ENCODE measurements at regions not wholly inside any gene's neighbourhood (a gene's known extent, or its start where the extent isn't known, plus 50 kb on each side); places are given as distances from the start of the nearest gene placed in this dataset.

DNA sequence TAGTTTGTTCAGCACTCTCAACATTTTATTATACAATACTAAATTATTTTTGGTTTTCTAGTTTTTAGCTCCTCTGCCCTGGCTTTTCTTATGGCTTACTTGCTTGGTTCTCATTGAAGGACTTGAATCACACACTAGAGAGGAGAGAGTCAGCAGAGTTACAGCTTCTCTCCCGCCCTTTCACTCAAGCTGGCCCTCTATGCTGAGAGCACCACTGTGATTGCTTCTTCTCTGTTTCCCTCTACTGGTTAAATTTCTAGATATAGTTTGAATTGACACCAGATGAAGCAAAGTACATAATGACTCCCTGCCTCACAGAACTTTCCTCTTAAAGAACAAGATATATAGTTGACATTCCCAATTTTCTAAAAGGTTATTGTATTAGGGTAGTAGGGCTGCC lies 767.3 kb upstream of the SORCS1 start:
- TF ChIP-seq EP300 (conservative IDR thresholded peaks at IDR 0.05; ENCODE audit: poor library complexity, severe bottlenecking) (no peak), EZH2 (IDR thresholded peaks at IDR 0.05; ENCODE audit: borderline replicate concordance, insufficient read depth, low read length, poor library complexity, severe bottlenecking) (no peak), TAF1 (IDR thresholded peaks at IDR 0.05; ENCODE audit: low read depth) (no peak), MXI1 (conservative IDR thresholded peaks at IDR 0.05; ENCODE audit: poor library complexity, severe bottlenecking) (no peak), POLR2AphosphoS5 (IDR thresholded peaks at IDR 0.05) (no peak), RAD21 (conservative IDR thresholded peaks at IDR 0.05) (no peak), SMC3 (conservative IDR thresholded peaks at IDR 0.05; ENCODE audit: poor library complexity) (no peak)
- TF ChIP-seq, protein P1, sequence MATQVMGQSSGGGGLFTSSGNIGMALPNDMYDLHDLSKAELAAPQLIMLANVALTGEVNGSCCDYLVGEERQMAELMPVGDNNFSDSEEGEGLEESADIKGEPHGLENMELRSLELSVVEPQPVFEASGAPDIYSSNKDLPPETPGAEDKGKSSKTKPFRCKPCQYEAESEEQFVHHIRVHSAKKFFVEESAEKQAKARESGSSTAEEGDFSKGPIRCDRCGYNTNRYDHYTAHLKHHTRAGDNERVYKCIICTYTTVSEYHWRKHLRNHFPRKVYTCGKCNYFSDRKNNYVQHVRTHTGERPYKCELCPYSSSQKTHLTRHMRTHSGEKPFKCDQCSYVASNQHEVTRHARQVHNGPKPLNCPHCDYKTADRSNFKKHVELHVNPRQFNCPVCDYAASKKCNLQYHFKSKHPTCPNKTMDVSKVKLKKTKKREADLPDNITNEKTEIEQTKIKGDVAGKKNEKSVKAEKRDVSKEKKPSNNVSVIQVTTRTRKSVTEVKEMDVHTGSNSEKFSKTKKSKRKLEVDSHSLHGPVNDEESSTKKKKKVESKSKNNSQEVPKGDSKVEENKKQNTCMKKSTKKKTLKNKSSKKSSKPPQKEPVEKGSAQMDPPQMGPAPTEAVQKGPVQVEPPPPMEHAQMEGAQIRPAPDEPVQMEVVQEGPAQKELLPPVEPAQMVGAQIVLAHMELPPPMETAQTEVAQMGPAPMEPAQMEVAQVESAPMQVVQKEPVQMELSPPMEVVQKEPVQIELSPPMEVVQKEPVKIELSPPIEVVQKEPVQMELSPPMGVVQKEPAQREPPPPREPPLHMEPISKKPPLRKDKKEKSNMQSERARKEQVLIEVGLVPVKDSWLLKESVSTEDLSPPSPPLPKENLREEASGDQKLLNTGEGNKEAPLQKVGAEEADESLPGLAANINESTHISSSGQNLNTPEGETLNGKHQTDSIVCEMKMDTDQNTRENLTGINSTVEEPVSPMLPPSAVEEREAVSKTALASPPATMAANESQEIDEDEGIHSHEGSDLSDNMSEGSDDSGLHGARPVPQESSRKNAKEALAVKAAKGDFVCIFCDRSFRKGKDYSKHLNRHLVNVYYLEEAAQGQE (IDR thresholded peaks at IDR 0.05; ENCODE audit: borderline replicate concordance) = no peak
- TF ChIP-seq, protein P2, sequence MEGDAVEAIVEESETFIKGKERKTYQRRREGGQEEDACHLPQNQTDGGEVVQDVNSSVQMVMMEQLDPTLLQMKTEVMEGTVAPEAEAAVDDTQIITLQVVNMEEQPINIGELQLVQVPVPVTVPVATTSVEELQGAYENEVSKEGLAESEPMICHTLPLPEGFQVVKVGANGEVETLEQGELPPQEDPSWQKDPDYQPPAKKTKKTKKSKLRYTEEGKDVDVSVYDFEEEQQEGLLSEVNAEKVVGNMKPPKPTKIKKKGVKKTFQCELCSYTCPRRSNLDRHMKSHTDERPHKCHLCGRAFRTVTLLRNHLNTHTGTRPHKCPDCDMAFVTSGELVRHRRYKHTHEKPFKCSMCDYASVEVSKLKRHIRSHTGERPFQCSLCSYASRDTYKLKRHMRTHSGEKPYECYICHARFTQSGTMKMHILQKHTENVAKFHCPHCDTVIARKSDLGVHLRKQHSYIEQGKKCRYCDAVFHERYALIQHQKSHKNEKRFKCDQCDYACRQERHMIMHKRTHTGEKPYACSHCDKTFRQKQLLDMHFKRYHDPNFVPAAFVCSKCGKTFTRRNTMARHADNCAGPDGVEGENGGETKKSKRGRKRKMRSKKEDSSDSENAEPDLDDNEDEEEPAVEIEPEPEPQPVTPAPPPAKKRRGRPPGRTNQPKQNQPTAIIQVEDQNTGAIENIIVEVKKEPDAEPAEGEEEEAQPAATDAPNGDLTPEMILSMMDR (IDR thresholded peaks at IDR 0.05; ENCODE audit: poor library complexity, severe bottlenecking) = no peak
- no peaks in the 10 kb centered on the region for H3F3A ChIP-seq (ENCODE audit: insufficient read depth, low read length, poor library complexity, severe bottlenecking)
- H4K20me1 ChIP-seq (ENCODE audit: insufficient read depth) = no peaks in the 10 kb centered on the region

DNA sequence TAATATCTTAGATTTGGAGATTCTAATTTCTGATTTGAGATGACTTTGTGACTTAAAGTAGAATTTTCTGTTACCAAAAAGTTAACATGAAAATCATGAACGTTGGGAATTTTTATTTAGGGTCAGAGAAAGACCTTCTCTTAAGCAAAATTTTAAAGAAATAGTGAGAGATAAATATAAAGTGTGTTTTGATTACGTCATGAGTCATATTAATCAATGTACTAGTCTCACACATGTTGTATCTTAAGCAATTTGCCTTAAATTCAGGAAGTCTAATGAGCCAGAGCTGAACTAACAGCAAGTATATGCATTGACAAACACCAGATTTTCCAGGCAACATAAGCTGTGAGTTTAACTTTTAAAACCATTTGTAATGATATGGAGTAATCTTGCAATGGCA lies 765.5 kb upstream of the SORCS1 start:
- TF ChIP-seq, protein P1 (IDR thresholded peaks at IDR 0.05; ENCODE audit: borderline replicate concordance) = no peak
- TF ChIP-seq SMC3 (conservative IDR thresholded peaks at IDR 0.05; ENCODE audit: poor library complexity) (no peak), POLR2AphosphoS5 (IDR thresholded peaks at IDR 0.05) (no peak), EZH2 (IDR thresholded peaks at IDR 0.05; ENCODE audit: borderline replicate concordance, insufficient read depth, low read length, poor library complexity, severe bottlenecking) (no peak), TAF1 (IDR thresholded peaks at IDR 0.05; ENCODE audit: low read depth) (no peak), EP300 (conservative IDR thresholded peaks at IDR 0.05; ENCODE audit: poor library complexity, severe bottlenecking) (no peak)

More for the DNA sequence above, 767.3 kb upstream of the SORCS1 start:
- Histone ChIP-seq H3K27me3 (ENCODE audit: insufficient read depth, low read depth, low read length) (no peaks in the 10 kb centered on the region), H3K9me2 (ENCODE audit: insufficient read depth, low read length) (no peaks in the 10 kb centered on the region), H2AFZ (ENCODE audit: low read depth, low read length) (no peak overlapping the region), H3K4me2 (ENCODE audit: low read length) (no peak overlapping the region), H3K9ac (ENCODE audit: low read length) (no peak overlapping the region), H3K9me3 (ENCODE audit: low read length) (no peaks in the 10 kb centered on the region), H3K79me2 (replicated peaks; ENCODE audit: insufficient read depth, low read length) (no peaks in the 10 kb centered on the region), H3K4me3 (ENCODE audit: low read length) (no peak overlapping the region), H3K27ac (ENCODE audit: low read length) (no peak overlapping the region), H3K36me3 (ENCODE audit: insufficient read depth, low read length) (no peaks in the 10 kb centered on the region)

More for the DNA sequence above, 765.5 kb upstream of the SORCS1 start:
- Histone ChIP-seq H3K4me2 (ENCODE audit: low read length) (no peak overlapping the region), H3F3A (ENCODE audit: insufficient read depth, low read length, poor library complexity, severe bottlenecking) (no peaks in the 10 kb centered on the region), H3K9me2 (ENCODE audit: insufficient read depth, low read length) (no peaks in the 10 kb centered on the region), H2AFZ (ENCODE audit: low read depth, low read length) (no peak overlapping the region), H3K27ac (ENCODE audit: low read length) (no peak overlapping the region), H3K4me3 (ENCODE audit: low read length) (no peak overlapping the region), H3K27me3 (ENCODE audit: insufficient read depth, low read depth, low read length) (no peaks in the 10 kb centered on the region), H3K79me2 (replicated peaks; ENCODE audit: insufficient read depth, low read length) (no peaks in the 10 kb centered on the region), H3K36me3 (ENCODE audit: insufficient read depth, low read length) (no peaks in the 10 kb centered on the region), H4K20me1 (ENCODE audit: insufficient read depth) (no peaks in the 10 kb centered on the region), H3K9me3 (ENCODE audit: low read length) (no peaks in the 10 kb centered on the region), H3K9ac (ENCODE audit: low read length) (no peak overlapping the region)
